Activated CD4-positive, alpha-beta memory T cell treated with anti-CD3 and anti-CD28 coated beads for 36 hours (primary cell): ENCODE measurements at regions not wholly inside any gene's neighbourhood (a gene's known extent, or its start where the extent isn't known, plus 50 kb on each side); places are given as distances from the start of the nearest gene placed in this dataset.

ENCODE experiments used
- CTCF ChIA-PET: fragments of 350-600 bp; sonication (Branson Sonifier 250); formaldehyde crosslinking; loops from one replicate; lab custom pipeline; 2021; ENCODE audit warnings: antibody characterized with exemption, inconsistent platforms; lab: Charles Lee
- POLR2A ChIA-PET: fragments of 350-600 bp; sonication (Branson Sonifier 250); formaldehyde crosslinking; loops from one replicate; lab custom pipeline; 2021; ENCODE audit warnings: antibody characterized with exemption; lab: Charles Lee
- DNase-seq: peaks from one replicate; pipeline ENCODE4 v3.0.0-alpha.2; 2020
- H3K27ac Mint-ChIP-seq: one replicate; pipeline ENCODE4 v1.8.0; 2021; ENCODE audit warnings: mixed read lengths
- H3K27me3 Mint-ChIP-seq: one replicate; pipeline ENCODE4 v1.8.0; 2021; ENCODE audit warnings: mixed read lengths
- H3K36me3 Mint-ChIP-seq: one replicate; pipeline ENCODE4 v1.8.0; 2021; ENCODE audit warnings: mixed read lengths
- H3K4me1 Mint-ChIP-seq: one replicate; pipeline ENCODE4 v1.8.0; 2021; ENCODE audit warnings: low read depth, mixed read lengths
- H3K4me3 Mint-ChIP-seq: one replicate; pipeline ENCODE4 v1.8.0; 2021; ENCODE audit warnings: mild to moderate bottlenecking, mixed read lengths
- H3K9me3 Mint-ChIP-seq: one replicate; pipeline ENCODE4 v1.8.0; 2021; ENCODE audit warnings: mixed read lengths
- intact Hi-C: fragments of 100-400 bp; cut with micrococcal nuclease; formaldehyde crosslinking; loops from one replicate; pipeline ENCODE4 v1.15.1; 2023

GRCh38 chrX:122078079-122078478 lies 1030.7 kb downstream of the GLUD2 start:
- no peaks in the 10 kb centered on the region for H3K9me3 Mint-ChIP-seq
- no peaks in the 10 kb centered on the region for H3K27me3 Mint-ChIP-seq
- no peaks in the 10 kb centered on the region for H3K36me3 Mint-ChIP-seq
- ChIA-PET POLR2A (no interaction called here), CTCF (no interaction called here)
- no peak overlapping the region for H3K27ac Mint-ChIP-seq
- intact Hi-C loops, result no loop called here
- no peak for DNase-seq
- H3K4me1 Mint-ChIP-seq, result no peaks in the 10 kb centered on the region
- H3K4me3 Mint-ChIP-seq, result no peak overlapping the region

GRCh38 chrX:122087341-122087740 lies 1039.9 kb downstream of the GLUD2 start:
- CTCF ChIA-PET, result no interaction called here
- Mint-ChIP-seq H3K27ac (no peak overlapping the region), H3K36me3 (no peaks in the 10 kb centered on the region), H3K4me1 (no peaks in the 10 kb centered on the region), H3K27me3 (no peaks in the 10 kb centered on the region), H3K4me3 (no peak overlapping the region), H3K9me3 (no peaks in the 10 kb centered on the region)
- intact Hi-C loops, result no loop called here
- POLR2A ChIA-PET, result no interaction called here
- DNase-seq, result no peak

GRCh38 chrX:122091571-122091970 lies 1044.2 kb downstream of the GLUD2 start:
- CTCF ChIA-PET, result no interaction called here
- POLR2A ChIA-PET, result no interaction called here
- no peaks in the 10 kb centered on the region for H3K27me3 Mint-ChIP-seq
- no peaks in the 10 kb centered on the region for H3K4me1 Mint-ChIP-seq
- intact Hi-C loops, result no loop called here
- no peak overlapping the region for H3K27ac Mint-ChIP-seq
- no peak overlapping the region for H3K4me3 Mint-ChIP-seq
- no peaks in the 10 kb centered on the region for H3K36me3 Mint-ChIP-seq
- no peaks in the 10 kb centered on the region for H3K9me3 Mint-ChIP-seq
- DNase-seq, result no peak

- Mint-ChIP-seq H3K36me3 (no peaks in the 10 kb centered on the region), H3K27ac (no peak overlapping the region), H3K4me3 (no peak overlapping the region), H3K4me1 (no peaks in the 10 kb centered on the region), H3K9me3 (peaks cover 2% of the 10 kb centered on the region), H3K27me3 (no peaks in the 10 kb centered on the region)
- no peak for DNase-seq
- ChIA-PET POLR2A (no interaction called here), CTCF (no interaction called here)
- intact Hi-C loops, result no loop called here
Measured at GRCh38 chrX:122092360-122092759, 1045.0 kb downstream of the GLUD2 start.

GRCh38 chrX:122092978-122093377 lies 1045.6 kb downstream of the GLUD2 start:
- ChIA-PET POLR2A (no interaction called here), CTCF (no interaction called here)
- no peaks in the 10 kb centered on the region for H3K36me3 Mint-ChIP-seq
- no peak overlapping the region for H3K27ac Mint-ChIP-seq
- intact Hi-C loops, result no loop called here
- H3K4me3 Mint-ChIP-seq, result no peak overlapping the region
- peaks cover 3% of the 10 kb centered on the region for H3K9me3 Mint-ChIP-seq
- H3K4me1 Mint-ChIP-seq, result no peaks in the 10 kb centered on the region
- H3K27me3 Mint-ChIP-seq, result no peaks in the 10 kb centered on the region
- no peak for DNase-seq

- no peaks in the 10 kb centered on the region for H3K4me1 Mint-ChIP-seq
Measured at GRCh38 chrX:122094611-122095010, 1047.2 kb downstream of the GLUD2 start.

GRCh38 chrX:122113376-122113775 lies 1066.0 kb downstream of the GLUD2 start:
- no peaks in the 10 kb centered on the region for H3K4me1 Mint-ChIP-seq
- POLR2A ChIA-PET, result no interaction called here
- no peaks in the 10 kb centered on the region for H3K36me3 Mint-ChIP-seq
- H3K4me3 Mint-ChIP-seq, result no peak overlapping the region
- H3K27me3 Mint-ChIP-seq, result no peaks in the 10 kb centered on the region
- CTCF ChIA-PET, result no interaction called here
- intact Hi-C loops, result no loop called here
- H3K9me3 Mint-ChIP-seq, result no peaks in the 10 kb centered on the region
- no peak overlapping the region for H3K27ac Mint-ChIP-seq
- DNase-seq, result no peak

More at GRCh38 chrX:122094611-122095010, 1047.2 kb downstream of the GLUD2 start:
- no peak for DNase-seq
- Mint-ChIP-seq H3K27ac (no peak overlapping the region), H3K9me3 (peaks cover 3% of the 10 kb centered on the region), H3K27me3 (no peaks in the 10 kb centered on the region), H3K36me3 (no peaks in the 10 kb centered on the region), H3K4me3 (no peak overlapping the region)
- ChIA-PET POLR2A (no interaction called here), CTCF (no interaction called here)
- intact Hi-C loops, result no loop called here

GRCh38 chrX:122113896-122114295 lies 1066.5 kb downstream of the GLUD2 start:
- H3K36me3 Mint-ChIP-seq, result no peaks in the 10 kb centered on the region
- H3K9me3 Mint-ChIP-seq, result no peaks in the 10 kb centered on the region
- ChIA-PET CTCF (no interaction called here), POLR2A (no interaction called here)
- DNase-seq, result no peak
- H3K4me1 Mint-ChIP-seq, result no peaks in the 10 kb centered on the region
- intact Hi-C loops, result no loop called here
- no peaks in the 10 kb centered on the region for H3K27me3 Mint-ChIP-seq
- no peak overlapping the region for H3K27ac Mint-ChIP-seq
- H3K4me3 Mint-ChIP-seq, result no peak overlapping the region

- DNase-seq, result no peak
- no peak overlapping the region for H3K4me3 Mint-ChIP-seq
Measured at GRCh38 chrX:122115604-122116003, 1068.2 kb downstream of the GLUD2 start.

GRCh38 chrX:122119361-122119760 lies 1064.7 kb upstream of the GRIA3 start:
- no peak for DNase-seq
- ChIA-PET CTCF (no interaction called here), POLR2A (no interaction called here)
- intact Hi-C loops, result no loop called here
- Mint-ChIP-seq H3K27ac (no peak overlapping the region), H3K4me1 (no peaks in the 10 kb centered on the region), H3K27me3 (no peaks in the 10 kb centered on the region), H3K9me3 (no peaks in the 10 kb centered on the region), H3K36me3 (no peaks in the 10 kb centered on the region), H3K4me3 (no peak overlapping the region)

More at GRCh38 chrX:122115604-122116003, 1068.2 kb downstream of the GLUD2 start:
- intact Hi-C loops, result no loop called here
- Mint-ChIP-seq H3K9me3 (no peaks in the 10 kb centered on the region), H3K27me3 (no peaks in the 10 kb centered on the region), H3K27ac (no peak overlapping the region), H3K36me3 (no peaks in the 10 kb centered on the region), H3K4me1 (no peaks in the 10 kb centered on the region)
- CTCF ChIA-PET, result no interaction called here
- POLR2A ChIA-PET, result no interaction called here

- H3K27me3 Mint-ChIP-seq, result no peaks in the 10 kb centered on the region
- CTCF ChIA-PET, result no interaction called here
- intact Hi-C loops, result no loop called here
Measured at GRCh38 chrX:122122274-122122673, 1061.8 kb upstream of the GRIA3 start.

GRCh38 chrX:122133478-122133877 lies 1050.6 kb upstream of the GRIA3 start:
- no peak for DNase-seq
- Mint-ChIP-seq H3K4me3 (no peak overlapping the region), H3K4me1 (no peaks in the 10 kb centered on the region), H3K27ac (no peak overlapping the region), H3K36me3 (no peaks in the 10 kb centered on the region), H3K9me3 (peaks cover 2% of the 10 kb centered on the region), H3K27me3 (no peaks in the 10 kb centered on the region)
- intact Hi-C loops, result no loop called here
- ChIA-PET POLR2A (no interaction called here), CTCF (no interaction called here)

More at GRCh38 chrX:122122274-122122673, 1061.8 kb upstream of the GRIA3 start:
- no peak for DNase-seq
- Mint-ChIP-seq H3K27ac (no peak overlapping the region), H3K4me1 (no peaks in the 10 kb centered on the region), H3K36me3 (no peaks in the 10 kb centered on the region), H3K9me3 (no peaks in the 10 kb centered on the region), H3K4me3 (no peak overlapping the region)
- POLR2A ChIA-PET, result no interaction called here

GRCh38 chrX:122134291-122134690 lies 1049.8 kb upstream of the GRIA3 start:
- Mint-ChIP-seq H3K4me3 (no peak overlapping the region), H3K4me1 (no peaks in the 10 kb centered on the region), H3K27ac (no peak overlapping the region), H3K9me3 (peaks cover 2% of the 10 kb centered on the region), H3K27me3 (no peaks in the 10 kb centered on the region), H3K36me3 (no peaks in the 10 kb centered on the region)
- intact Hi-C loops, result no loop called here
- no peak for DNase-seq
- ChIA-PET POLR2A (no interaction called here), CTCF (no interaction called here)
